A549 (cell line): ENCODE measurements at regions not wholly inside any gene's neighbourhood (a gene's known extent, or its start where the extent isn't known, plus 50 kb on each side); places are given as distances from the start of the nearest gene placed in this dataset.

Experiments
- ATAC-seq, 2 experiments: fragments of 200-7000 bp in 1 of 2; fragments of >200 bp in 1 of 2; cut with Nextera tagmentation in 1 of 2; cut with Tn5 transposase in 1 of 2; 3 replicates each; pipeline versions ENCODE4 v1.8.0 to v1.9.1; 2018 to 2020; ENCODE audit warnings: mild to moderate bottlenecking in 1 of 2, moderate library complexity in 1 of 2
- CTCF ChIA-PET: fragments of 300-600 bp; sonication (Branson Sonifier 250); formaldehyde crosslinking; extraction: SDS; loops from one replicate; lab custom pipeline; 2021; ENCODE audit warnings: antibody characterized with exemption, inconsistent platforms; lab: Yijun Ruan, JAX
- POLR2A ChIA-PET: fragments of 350-600 bp; formaldehyde crosslinking; extraction: SDS; loops from one replicate; lab custom pipeline; 2021; ENCODE audit warnings: antibody characterized with exemption, inconsistent platforms; lab: Yijun Ruan, JAX
- DNase-seq, 2 experiments: peaks; one replicate each; pipeline versions ENCODE4 v3.0.0 to v3.0.0-alpha.2; 2011 to 2016; ENCODE audit warnings: low read depth in 1 of 2, low spot score in 1 of 2
- FAIRE-seq: peaks from 2 replicates; lab custom pipeline; 2011; peaks lifted over from hg19 to GRCh38; lab: Jason Lieb, UNC
- H3K27ac ChIP-seq, 2 experiments: fragments of >200 bp; sonication (Bioruptor Twin); formaldehyde crosslinking; 3 replicates each; pipeline ENCODE4 v1.5.1; 2016 to 2017
- H3K4me1 ChIP-seq: fragments of >200 bp; sonication (Bioruptor Twin); formaldehyde crosslinking; 3 replicates; pipeline ENCODE4 v1.6.1; 2016
- H3K4me2 ChIP-seq: fragments of >200 bp; sonication (Bioruptor Twin); formaldehyde crosslinking; 3 replicates; pipeline ENCODE4 v1.6.1; 2016
- H3K4me3 ChIP-seq: fragments of >200 bp; sonication (Bioruptor Twin); formaldehyde crosslinking; 3 replicates; pipeline ENCODE4 v1.5.1; 2016
- H3K9me3 ChIP-seq: fragments of >200 bp; sonication (Bioruptor Twin); formaldehyde crosslinking; 3 replicates; pipeline ENCODE4 v1.6.1; 2016
- CBX8 ChIP-seq: fragments of 200-600 bp; sonication (generic); IDR thresholded peaks from 2 replicates; pipeline ENCODE4 v1.6.1; 2016
- EHF ChIP-seq: fragments of 250-450 bp; sonication (Bioruptor Pico); IDR thresholded peaks from 2 replicates; pipeline ENCODE4 v1.5.0; 2020; ENCODE audit warnings: mild to moderate bottlenecking
- EP300 ChIP-seq, 2 experiments: fragments of >200 bp; sonication (Bioruptor Twin); formaldehyde crosslinking; IDR thresholded peaks; 2 replicates in 1 of 2; 3 replicates in 1 of 2; pipeline ENCODE4 v1.6.1; 2016 to 2017
- FOSB ChIP-seq: fragments of 250-450 bp; sonication (Bioruptor Pico); IDR thresholded peaks from 2 replicates; pipeline ENCODE4 v1.5.0; 2020; ENCODE audit warnings: mild to moderate bottlenecking, moderate library complexity
- FOSL2 ChIP-seq, 2 experiments: fragments of 450-650 bp in 1 of 2; fragments of >200 bp in 1 of 2; sonication (Bioruptor Twin) in 1 of 2; formaldehyde crosslinking; IDR thresholded peaks; 2 replicates each; pipeline versions ENCODE4 v1.5.0 to v1.6.1; 2016 to 2020; ENCODE audit warnings: mild to moderate bottlenecking in 1 of 2, moderate library complexity in 1 of 2
- HOXA7 ChIP-seq: fragments of 250-450 bp; sonication (Bioruptor Pico); IDR thresholded peaks from 2 replicates; pipeline ENCODE4 v1.5.0; 2020; ENCODE audit warnings: mild to moderate bottlenecking, moderate library complexity
- HOXB5 ChIP-seq: fragments of 250-450 bp; sonication (Bioruptor Pico); IDR thresholded peaks from 2 replicates; pipeline ENCODE4 v1.5.0; 2020; ENCODE audit warnings: mild to moderate bottlenecking, moderate library complexity
- MAX ChIP-seq: IDR thresholded peaks from 2 replicates; pipeline ENCODE4 v1.6.1; 2012
- MAZ ChIP-seq: fragments of 150-350 bp; IDR thresholded peaks from 2 replicates; pipeline ENCODE4 v1.6.1; 2014; ENCODE audit warnings: antibody characterized with exemption, low read depth, low read length, borderline replicate concordance
- MYC ChIP-seq: IDR thresholded peaks from 2 replicates; pipeline ENCODE4 v1.6.1; 2012; ENCODE audit warnings: mild to moderate bottlenecking, inconsistent platforms, low read length, improper control_type of control experiment, borderline replicate concordance
- NFE2L2 ChIP-seq: fragments of 150-350 bp; conservative IDR thresholded peaks from 2 replicates; pipeline ENCODE4 v1.6.1; 2014; ENCODE audit warnings: low read length
- PBX3 ChIP-seq: IDR thresholded peaks from 2 replicates; pipeline ENCODE4 v1.6.1; 2012
- RARB ChIP-seq: fragments of 250-450 bp; sonication (Bioruptor Pico); IDR thresholded peaks from 2 replicates; pipeline ENCODE4 v1.8.0; 2021; ENCODE audit warnings: mild to moderate bottlenecking, moderate library complexity
- REST ChIP-seq: fragments of 200-600 bp; sonication (generic); IDR thresholded peaks from 2 replicates; pipeline ENCODE4 v1.6.1; 2016; ENCODE audit warnings: antibody characterized with exemption, mild to moderate bottlenecking, moderate library complexity
- RFX5 ChIP-seq: fragments of 450-650 bp; IDR thresholded peaks from 2 replicates; pipeline ENCODE4 v1.7.1; 2014; ENCODE audit warnings: antibody characterized with exemption, mild to moderate bottlenecking, moderate library complexity
- RNF2 ChIP-seq: fragments of 200-600 bp; sonication (generic); IDR thresholded peaks from 2 replicates; pipeline ENCODE4 v1.6.1; 2016; ENCODE audit warnings: low read depth, mild to moderate bottlenecking, antibody characterized with exemption, moderate library complexity, borderline replicate concordance
- SREBF2 ChIP-seq: fragments of 450-650 bp; IDR thresholded peaks from 2 replicates; pipeline ENCODE4 v1.6.1; 2014; ENCODE audit warnings: mild to moderate bottlenecking, moderate library complexity
- TFCP2L1 ChIP-seq: fragments of 250-450 bp; sonication (Bioruptor Pico); IDR thresholded peaks from 2 replicates; pipeline ENCODE4 v1.5.0; 2021; ENCODE audit warnings: mild to moderate bottlenecking
- USF2 ChIP-seq: fragments of 450-650 bp; IDR thresholded peaks from 2 replicates; pipeline ENCODE4 v1.6.1; 2014; ENCODE audit warnings: antibody characterized with exemption
- ZFP36 ChIP-seq: fragments of 450-650 bp; IDR thresholded peaks from 2 replicates; pipeline ENCODE4 v1.6.1; 2014; ENCODE audit warnings: borderline replicate concordance; ENCODE audit not compliant: partially characterized antibody
- ZNF302 ChIP-seq: fragments of 250-450 bp; sonication (Bioruptor Pico); IDR thresholded peaks from 2 replicates; pipeline ENCODE4 v1.9.0; 2021; ENCODE audit warnings: inconsistent platforms, mild to moderate bottlenecking, moderate library complexity
- WGBS: methylation state at CpG from one replicate; pipeline ENCODE4 v1.1.6; 2017; ENCODE audit errors: missing lambda C conversion rate; 5-methylcytosine and 5-hydroxymethylcytosine counted together

GRCh38 chr6:14906621-14907020 lies 339.2 kb upstream of the JARID2 start:
- POLR2A ChIA-PET, result no interaction called here
- no peak for ATAC-seq
- CTCF ChIA-PET, result interaction anchor here (0.6 to 0.7 kb wide), 2 partner anchors 11 to 615 kb away, joined by 3 read pairs; no protein-coding TSS in a partner anchor
- DNase-seq, result no peak
- TF ChIP-seq MAX, result no peak
- TF ChIP-seq RARB, result no peak
- TF ChIP-seq RNF2, result no peak
- TF ChIP-seq REST, result no peak
- no peak for TF ChIP-seq HOXA7
- no peak for TF ChIP-seq EP300 (IDR thresholded peaks at IDR 0.05)
- no peak for TF ChIP-seq FOSB
- TF ChIP-seq ZNF302 (CRISPR knock-in tag), result no peak
- TF ChIP-seq NFE2L2, result no peak
- no peak for TF ChIP-seq FOSL2 (IDR thresholded peaks at IDR 0.05)
- no peak for TF ChIP-seq FOSL2 (CRISPR knock-in tag; IDR thresholded peaks at IDR 0.05)
- TF ChIP-seq HOXB5 (CRISPR knock-in tag), result no peak
- no peak for TF ChIP-seq MYC
- no peak for TF ChIP-seq EHF (CRISPR knock-in tag)
- TF ChIP-seq TFCP2L1 (CRISPR knock-in tag), result no peak
- TF ChIP-seq SREBF2, result no peak
- H3K4me3 ChIP-seq, result no peak overlapping the region
- no peak overlapping the region for H3K27ac ChIP-seq
- H3K9me3 ChIP-seq, result no peaks in the 10 kb centered on the region
- no peak for FAIRE-seq
- H3K4me1 ChIP-seq, result no peaks in the 10 kb centered on the region
- 52% methylated on average over 2 of the region's 2 CpGs for WGBS
- no peak overlapping the region for H3K4me2 ChIP-seq

GRCh38 chr6:14910692-14911547 lies 334.9 kb upstream of the JARID2 start:
- WGBS, result 77% methylated on average over 9 of the region's 13 CpGs
- Histone ChIP-seq H3K4me2 (no peak overlapping the region), H3K9me3 (no peaks in the 10 kb centered on the region)
- no peak for FAIRE-seq
- DNase-seq, result no peak
- POLR2A ChIA-PET, result no interaction called here
- TF ChIP-seq ZNF302 (CRISPR knock-in tag) (no peak), PBX3 (no peak), ZFP36 (no peak), EP300 (IDR thresholded peaks at IDR 0.05) (no peak)
- TF ChIP-seq, all 56 proteins: peak for 0
- CTCF ChIA-PET, result no interaction called here
- Histone ChIP-seq H3K4me1 (no peaks in the 10 kb centered on the region), H3K27ac (no peak overlapping the region), H3K4me3 (no peak overlapping the region)
- no peak for ATAC-seq

GRCh38 chr6:14912226-14912625 lies 333.6 kb upstream of the JARID2 start:
- TF ChIP-seq MAZ, result no peak
- no peak for TF ChIP-seq CBX8
- no peak for TF ChIP-seq HOXB5 (CRISPR knock-in tag)
- no peak for TF ChIP-seq RFX5
- TF ChIP-seq USF2, result no peak
- TF ChIP-seq FOSB, result no peak
- Histone ChIP-seq H3K9me3 (no peaks in the 10 kb centered on the region), H3K4me3 (no peak overlapping the region), H3K27ac (no peak overlapping the region), H3K4me2 (no peak overlapping the region), H3K4me1 (no peaks in the 10 kb centered on the region)
- WGBS, result 72% methylated on average over 5 of the region's 10 CpGs
- ChIA-PET POLR2A (no interaction called here), CTCF (no interaction called here)
- no peak for ATAC-seq
- no peak for DNase-seq
- FAIRE-seq, result no peak
